GM21526 (cell line): ENCODE measurements at regions not wholly inside any gene's neighbourhood (a gene's known extent, or its start where the extent isn't known, plus 50 kb on each side); places are given as distances from the start of the nearest gene placed in this dataset.

Experiments
- ATAC-seq: cut with Tn5 transposase; IDR thresholded peaks from one replicate; pipeline ENCODE4 v1.9.1; 2021; ENCODE audit warnings: moderate library complexity; ENCODE audit not compliant: unreplicated experiment, low FRiP score

DNA sequence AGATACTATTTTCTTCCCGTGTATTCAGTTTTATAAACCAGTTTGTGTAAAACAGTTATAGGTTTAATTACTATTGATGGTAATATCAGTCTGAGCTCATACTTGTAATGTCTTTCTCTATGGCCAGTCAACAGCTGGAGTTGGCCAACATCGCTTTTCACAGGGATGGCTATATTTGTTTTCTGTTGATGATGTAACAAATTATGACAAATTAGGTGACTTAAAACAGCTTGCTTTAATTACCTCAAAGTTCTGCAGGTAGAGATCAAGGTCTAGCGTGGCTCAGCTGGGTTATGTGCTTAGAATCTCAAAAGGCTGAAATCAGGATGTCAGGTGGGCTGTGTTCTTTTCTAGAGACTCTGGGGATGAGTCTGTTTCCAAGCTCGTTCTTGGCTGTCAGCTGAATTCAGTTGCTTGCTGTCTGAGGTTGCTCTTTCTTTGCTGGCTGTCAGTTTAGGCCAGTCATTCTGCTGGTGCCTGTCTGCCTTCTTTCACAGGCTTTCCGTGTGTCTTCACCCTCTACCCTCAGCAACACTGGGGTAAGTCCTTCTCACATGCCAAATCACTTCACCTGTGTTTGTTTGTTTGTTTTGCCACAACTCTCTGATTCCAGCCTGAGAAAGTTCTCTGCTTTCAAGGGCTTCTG is 370.2 kb upstream of the E2F7 start:
- ATAC-seq, result no peak

DNA sequence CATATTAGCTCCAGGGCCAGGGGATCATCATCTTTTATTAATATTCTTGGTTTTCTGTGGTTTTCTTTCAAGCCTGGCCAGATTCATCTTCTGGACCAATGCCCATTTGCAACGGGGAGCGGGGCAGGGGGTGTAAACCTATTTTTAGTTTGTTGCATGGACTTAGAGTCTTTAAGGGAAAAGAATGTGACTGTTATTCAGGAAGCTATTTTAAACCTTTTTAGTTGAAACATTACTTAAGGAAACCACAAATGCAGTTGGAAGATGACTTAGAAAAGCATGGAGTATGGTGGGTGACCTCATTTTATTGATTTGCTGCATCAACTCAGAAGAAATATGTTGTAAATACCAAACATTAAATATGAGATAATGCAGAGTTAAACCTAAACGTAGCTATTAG is 368.4 kb upstream of the E2F7 start:
- ATAC-seq, result no peak

DNA sequence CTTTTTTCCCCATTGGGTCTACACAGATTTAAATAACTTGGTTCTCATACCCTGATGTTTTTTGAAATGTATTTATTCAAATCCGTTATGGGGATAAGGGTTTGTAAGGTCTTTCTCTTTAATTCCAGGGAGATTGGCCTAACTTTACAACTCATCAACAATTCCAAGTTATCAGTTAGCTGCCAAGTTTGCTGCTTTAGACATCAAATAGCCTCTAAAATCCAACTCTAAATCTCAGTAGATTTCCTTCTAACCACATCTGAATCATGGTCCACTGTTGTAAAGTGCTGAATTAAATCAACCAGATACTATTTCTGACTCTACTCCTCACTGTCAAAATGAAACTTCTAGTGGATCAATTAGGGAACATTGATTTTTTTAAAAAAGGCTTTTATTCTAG is 364.1 kb upstream of the E2F7 start:
- ATAC-seq, result no peak

DNA sequence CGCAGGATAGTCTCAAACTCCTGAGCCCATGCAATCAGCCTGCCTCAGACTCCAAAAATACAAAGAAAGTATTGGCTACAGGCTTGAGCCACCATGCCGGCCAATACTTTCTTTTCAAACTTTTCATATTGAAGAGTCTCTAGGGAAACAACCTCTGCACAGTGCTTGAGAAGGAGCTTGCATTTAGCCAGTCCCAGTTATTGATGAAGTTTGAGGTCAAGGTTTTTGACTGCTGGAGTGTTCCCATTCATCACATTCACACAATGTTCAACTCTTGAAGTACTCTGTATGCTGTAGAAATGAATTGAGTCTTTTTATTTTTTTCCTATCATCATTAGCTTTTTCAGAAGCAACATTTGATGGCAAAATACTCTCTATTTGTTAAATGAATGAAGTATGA is 355.8 kb upstream of the E2F7 start:
- no peak for ATAC-seq

DNA sequence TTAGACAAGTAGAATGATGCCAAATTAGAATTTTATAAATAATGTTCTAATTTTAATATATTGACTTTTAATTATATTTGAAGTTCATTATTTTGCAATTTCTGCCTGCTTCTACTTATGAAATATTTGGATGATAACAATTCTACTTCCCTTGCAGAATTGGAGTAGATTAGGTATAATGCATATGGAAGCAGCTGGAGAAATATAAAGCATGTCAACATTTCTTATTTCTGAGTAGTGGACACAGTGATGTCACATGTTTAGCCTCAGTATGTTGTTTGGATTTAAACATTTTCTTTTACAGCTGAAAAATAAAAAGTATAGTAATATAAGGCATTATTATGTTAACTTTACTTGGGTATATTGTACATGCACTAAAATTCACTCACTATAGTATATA is 344.2 kb upstream of the E2F7 start:
- ATAC-seq, result no peak

DNA sequence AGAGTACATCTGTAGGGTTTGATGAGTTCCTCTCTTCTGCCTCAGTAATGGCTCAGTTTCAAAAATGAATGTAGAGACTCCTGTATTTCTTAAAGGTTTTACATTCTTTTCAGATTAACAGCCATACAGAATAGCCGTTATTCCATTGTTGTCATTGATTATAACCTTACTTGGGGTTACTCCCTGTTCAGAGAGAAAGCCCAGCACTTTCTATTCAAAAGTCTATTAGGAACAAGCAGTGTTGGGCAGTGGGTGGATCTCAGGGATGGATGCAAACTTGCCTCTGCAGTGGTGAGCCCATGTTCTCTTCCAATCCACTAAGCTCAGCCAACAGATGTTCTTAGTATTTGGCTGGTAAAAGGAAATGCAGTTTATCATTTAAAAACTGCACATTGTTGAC is 342.6 kb upstream of the E2F7 start:
- ATAC-seq, result no peak

DNA sequence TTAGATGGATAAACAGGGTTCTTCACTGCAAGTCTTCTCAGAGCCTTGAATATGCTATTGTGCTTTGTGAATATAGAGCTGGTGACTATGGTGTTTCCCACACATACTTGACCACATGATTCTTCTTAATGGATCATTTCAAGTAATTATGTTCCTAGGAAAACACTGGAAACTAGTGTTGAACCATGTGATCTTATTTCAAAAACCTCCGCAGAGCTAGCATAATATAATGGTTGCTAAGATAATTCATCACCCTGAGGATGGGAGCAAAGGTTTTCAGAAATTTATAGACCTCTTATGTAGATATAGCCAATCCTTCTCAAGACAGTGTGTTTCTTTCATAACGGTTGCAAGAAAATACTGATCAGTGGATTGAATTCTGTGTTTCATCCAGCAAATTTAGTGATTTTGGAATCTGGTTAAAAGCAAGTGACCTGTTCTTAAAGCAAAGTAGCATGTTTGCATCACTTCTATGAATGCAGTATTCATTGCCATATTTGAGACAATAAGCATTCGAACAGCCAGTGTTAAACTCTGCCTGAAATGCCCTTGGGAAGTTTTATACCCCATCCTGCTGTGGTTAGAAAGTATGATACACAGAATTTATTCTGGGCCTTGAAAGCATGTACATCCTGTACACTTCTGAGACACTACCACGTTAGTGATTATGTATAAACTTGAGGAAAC is 341.0 kb upstream of the E2F7 start:
- no peak for ATAC-seq

DNA sequence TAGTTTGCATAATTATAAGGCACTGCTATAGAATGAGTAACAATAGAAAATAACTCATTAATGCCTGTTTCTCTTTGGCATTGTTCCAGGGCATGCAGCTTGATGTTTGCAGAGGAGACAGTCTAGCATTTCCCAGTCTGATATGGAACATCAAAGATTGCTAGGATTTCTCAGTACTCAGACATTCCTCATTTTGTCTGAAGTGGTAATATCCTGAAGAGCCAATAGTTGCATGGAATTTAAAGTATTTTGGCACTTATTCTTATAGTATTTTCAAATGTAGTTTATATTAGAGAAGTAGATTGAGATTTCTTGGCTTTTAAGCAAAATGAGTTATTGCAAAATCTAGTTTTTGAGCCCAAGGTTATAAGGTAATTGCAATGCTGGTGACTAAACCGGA is 337.3 kb upstream of the E2F7 start:
- ATAC-seq, result no peak

DNA sequence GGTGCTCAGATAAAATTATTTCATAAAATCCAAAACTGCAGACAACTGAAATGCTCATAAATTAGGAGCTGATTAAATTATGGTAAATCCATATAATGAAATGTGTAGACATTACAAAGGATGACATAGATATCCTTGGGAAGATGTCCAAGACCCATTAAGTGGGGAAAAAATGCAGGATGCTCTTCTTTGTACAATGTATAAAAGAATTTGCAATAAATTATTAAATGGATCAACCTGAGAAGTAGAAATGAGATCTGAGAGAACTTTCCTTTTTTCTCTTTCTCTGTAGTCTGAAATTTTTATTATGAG is 336.4 kb upstream of the E2F7 start:
- ATAC-seq, result no peak

DNA sequence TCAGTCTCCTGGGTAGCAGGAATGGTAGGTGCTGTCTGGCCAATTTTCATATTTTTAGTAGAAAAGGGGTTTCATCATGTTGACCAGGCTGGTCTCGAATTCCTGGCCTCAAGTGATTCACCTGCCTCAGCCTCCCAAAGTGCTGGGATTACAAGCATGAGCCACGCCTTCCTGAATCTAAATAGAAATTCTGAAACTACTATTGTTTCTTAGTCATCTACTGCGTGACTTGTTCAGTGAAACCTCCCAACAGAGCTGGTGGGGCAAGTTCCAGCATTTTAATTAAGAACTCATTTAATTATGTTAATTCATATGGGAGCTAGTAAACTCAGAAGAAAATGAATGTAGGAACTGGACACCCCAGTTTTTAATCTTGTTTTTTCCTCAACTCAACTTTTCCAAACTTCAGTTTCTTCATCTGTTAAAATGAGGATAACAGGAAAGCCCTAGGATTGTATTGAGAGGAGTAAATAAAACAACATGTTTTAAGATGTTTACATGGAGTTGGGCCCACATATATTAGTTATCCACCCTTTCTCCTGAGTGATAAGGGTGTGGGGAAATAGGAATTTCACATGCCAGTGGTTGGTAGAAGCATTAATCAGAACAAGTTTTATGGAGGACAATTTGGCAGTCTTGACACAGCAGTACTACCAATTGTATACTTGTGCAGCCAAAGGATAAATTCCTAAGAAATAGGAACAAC is 335.8 kb upstream of the E2F7 start:
- no peak for ATAC-seq

DNA sequence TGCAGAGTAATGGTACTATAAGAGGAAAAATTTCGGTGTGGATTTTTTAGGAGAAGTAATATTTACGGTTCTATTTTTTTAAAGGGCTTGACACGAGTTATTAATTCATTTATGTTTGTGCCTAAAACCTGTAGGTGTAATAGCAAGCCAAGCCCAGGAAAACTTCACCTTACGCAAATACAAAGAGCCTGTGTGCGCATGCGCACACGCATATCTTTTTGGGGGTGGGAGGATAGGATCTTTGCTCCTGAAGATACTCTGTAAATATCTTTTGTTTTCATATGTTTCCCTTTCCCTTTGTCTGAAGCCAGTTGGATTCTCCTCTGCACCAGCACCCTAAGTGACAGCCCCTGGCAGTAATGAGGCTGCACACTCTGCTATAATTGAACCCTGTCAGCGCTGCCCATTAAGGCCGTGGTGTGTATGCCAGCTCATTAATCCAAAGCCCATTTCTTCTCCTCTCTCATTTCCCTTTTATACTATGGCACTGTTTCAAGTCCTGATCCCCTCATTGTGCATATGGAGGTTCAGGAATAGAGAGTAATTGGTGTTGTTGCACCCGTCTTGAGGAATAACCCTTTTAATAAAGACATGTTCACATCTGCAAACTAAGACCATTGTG is 327.2 kb upstream of the E2F7 start:
- ATAC-seq, result no peak

DNA sequence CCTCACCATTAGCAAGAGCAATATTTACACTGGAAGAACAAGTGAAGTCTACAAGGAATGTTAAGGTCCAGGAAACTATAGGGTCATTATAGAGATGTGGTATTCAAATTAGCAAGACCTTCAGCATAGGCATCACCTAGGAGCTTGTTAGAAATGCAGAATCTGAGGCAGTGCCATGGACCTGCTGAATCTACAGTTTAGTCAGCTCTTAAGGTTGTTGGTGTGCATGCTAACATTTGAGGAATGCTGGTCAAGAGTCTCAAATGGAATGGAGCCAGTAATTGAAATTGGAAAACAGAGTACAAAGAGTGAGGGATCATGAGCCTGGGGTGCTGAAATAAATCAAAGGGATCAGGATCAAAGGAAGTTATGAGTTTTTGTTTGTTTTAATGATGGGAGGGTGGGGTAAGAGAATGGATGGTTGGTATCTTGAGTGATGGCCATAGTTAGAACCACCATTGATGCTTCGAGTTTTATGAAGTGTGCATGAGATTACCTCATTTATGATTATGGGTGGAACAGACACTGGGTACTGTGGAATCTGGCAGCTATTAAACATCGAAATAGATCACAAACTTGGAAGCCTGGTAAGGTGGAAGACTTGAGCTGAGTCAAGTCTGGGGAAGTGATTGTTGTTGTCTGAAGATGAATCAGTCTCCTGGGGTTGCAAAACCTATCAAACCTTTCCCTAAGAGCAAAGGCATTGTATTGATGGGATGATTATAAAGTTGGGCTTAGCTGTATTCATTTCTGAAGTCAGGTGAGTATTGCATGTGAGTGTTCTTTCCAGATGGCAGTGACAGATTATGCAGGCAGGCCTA is 323.3 kb upstream of the E2F7 start:
- ATAC-seq, result no peak

DNA sequence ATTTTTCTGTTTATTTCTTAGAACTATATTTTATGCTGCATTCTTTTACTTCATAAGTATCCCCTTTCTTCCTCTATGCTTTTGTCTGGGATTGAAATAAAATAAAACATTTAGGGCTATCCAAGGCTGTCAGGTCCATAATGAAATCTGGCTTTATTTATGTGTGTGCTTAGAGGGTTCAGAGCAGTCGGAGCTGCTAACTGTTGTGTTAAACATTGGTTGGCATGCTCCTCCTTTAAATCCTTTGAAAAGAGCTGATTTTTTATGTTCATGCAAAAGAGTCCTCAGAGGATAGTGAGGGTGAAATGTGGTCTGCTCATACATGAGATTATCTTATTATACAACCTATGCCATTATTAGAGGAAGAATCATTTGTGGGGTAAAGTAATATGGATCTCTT is 322.3 kb upstream of the E2F7 start:
- no peak for ATAC-seq

DNA sequence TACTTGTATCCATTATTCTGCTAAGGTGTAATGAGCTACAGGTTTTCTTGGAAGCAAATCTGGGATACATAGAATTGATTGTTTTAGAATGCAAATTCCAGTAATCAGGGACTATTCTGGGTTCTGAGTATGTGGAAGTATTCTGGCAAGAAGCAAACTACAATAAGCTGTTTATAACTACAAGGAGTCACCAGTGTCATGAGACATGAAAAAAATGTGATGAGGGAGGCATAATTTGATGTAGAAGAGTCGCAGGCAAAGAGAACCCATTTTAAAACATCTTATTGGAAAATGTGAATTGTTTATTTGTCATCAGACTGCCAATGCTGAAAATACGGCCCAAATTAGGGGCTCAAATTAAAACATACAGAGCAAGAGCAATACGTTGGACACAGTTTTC is 321.8 kb upstream of the E2F7 start:
- no peak for ATAC-seq

DNA sequence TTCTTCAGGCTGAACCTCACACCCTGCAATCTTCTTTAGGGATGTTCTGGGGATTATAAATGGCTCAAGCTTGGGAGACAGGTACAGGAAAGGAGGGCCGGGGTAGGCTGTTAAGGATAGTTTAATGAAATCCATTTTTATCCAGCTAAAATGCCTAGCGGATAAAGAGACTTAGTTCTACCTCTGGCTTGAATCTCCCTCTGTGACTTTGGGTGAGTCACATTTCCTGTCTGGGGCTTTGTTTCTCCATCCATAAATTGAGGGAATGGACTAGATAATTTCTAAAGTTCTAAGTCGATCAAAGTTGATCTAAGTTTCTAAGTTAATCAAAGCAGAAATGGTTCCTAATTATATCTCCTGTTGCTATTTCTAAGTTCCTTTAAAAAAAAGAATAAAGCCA is 319.6 kb upstream of the E2F7 start:
- no peak for ATAC-seq

DNA sequence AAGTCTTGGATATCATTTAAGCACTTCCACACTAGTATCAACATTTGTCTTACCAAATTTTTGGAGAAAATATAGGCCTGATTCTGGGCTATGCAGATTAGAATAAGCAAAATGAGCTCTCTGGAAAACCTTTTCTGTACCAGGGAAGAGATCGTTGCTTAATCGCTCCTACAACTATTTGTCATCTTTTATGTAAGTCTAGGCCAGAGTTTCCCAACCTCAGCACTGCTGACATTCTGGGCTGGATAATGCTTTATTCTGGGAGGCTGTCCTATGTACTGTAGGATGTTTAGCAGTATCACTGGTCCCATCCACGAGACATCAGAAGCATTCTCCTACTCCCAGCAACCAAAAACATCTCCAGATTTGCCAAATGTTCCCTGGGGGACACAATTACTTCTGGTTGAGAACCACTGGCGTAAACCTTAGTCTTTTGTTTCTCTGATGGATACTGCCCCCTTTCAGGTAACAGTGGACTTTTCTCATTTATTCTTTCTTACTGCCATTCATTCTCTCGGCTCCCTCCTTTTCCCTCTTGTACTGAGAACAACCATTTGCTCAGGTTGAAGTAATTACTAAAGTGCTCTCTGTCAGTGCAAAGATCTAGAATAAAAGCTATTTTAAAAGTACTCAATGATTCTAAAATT is 316.9 kb upstream of the E2F7 start:
- ATAC-seq, result no peak

DNA sequence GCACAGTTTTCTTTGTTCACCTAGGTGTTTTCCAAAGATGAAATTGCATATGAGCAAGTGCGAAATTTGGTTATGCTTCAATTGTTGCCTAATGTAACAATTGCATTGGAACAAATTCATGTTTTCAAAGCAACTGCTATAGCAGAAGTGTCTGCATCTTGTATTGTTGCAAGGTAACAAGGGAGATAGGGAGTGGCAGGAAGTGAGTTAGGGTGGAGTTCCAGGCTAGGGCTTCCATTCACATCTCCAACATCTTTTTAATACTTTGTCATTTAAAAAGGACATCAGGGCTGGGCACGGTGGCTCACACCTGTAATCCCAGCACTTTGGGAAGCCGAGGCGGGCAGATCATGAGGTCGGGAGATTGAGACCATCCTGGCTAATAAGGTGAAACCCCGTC is 312.3 kb upstream of the E2F7 start:
- no peak for ATAC-seq

DNA sequence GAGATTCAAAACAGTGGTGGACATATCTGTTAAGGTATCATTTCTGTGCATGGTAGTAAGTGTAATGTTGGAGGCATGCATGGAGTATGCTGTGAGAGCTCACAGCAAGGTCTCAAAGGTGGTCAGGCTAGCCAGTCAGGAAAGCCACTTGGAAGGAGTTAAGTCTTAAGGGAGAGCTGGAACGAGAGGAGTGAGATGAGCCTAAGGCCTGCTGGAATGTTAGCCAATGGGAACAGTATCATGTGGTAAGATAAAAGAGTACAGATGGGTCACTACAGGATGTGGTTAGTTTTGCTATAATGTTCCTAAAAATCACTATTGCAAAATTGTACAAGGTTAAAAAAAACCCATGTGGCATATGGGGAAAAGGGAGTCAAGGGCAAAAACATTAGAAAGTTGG is 311.7 kb upstream of the E2F7 start:
- no peak for ATAC-seq

DNA sequence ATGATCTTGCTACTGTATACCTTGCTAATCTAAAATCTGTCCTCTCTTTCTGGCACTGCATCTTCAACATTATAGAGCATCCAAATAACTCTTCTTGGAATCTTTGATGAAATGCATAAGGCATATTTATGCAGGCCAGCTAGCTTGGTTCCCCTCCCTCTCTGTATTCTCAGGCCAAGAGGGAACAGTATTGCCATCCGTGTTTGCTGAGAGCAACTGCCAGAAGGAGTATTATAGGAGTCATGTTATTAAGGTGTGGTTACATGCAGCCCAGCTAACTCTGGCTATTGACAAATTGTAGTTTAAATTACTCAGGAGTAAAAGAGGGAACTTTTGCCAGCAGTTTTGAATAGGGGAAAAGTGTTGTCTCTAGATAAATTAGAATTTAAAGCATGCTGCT is 309.3 kb upstream of the E2F7 start:
- no peak for ATAC-seq

DNA sequence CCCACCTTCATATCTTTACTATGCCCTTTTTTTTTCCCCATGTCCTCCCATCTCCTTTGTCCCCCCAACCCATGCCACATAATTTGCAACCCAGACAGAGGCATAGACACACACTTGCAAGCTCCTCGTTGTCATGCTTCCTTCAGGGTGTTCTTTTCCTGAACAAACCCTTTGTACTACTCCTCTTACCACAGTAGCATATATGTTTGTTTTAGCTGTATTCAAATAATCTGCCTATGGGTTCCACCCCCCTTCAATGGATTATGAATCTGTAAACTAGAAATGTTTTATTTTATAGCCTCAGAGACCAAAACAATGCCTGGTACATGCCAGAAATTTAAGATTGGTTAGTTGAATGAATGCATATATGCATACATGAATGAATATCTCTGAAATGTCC is 307.1 kb upstream of the E2F7 start:
- no peak for ATAC-seq

DNA sequence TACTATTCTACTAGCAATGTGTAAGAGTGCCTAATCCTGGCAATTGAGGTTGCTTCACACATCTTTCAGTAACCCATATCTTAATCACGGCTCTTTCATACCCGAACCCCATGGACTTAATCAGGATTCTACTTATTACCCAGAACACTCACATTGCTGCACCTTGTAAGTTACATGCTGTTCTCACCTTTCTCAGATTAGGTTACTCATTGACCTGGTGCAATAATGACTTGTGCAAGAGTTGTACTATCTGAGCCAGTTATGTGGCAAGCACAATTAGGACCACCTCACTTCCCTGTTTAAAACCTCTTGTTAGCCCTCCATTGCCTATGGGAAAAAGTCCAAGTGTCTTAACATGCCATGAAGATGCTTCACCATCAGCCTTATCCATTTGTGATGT is 306.7 kb upstream of the E2F7 start:
- no peak for ATAC-seq
